Tibial nerve (tissue), 4 donors: ENCODE measurements at regions not wholly inside any gene's neighbourhood (a gene's known extent, or its start where the extent isn't known, plus 50 kb on each side); places are given as distances from the start of the nearest gene placed in this dataset.

Source experiments
- DNase-seq, 2 donors: peaks; one replicate each; pipeline ENCODE4 v3.0.0-alpha.2; 2019; ENCODE audit warnings: low spot score in 2 of 2
- H3K27ac ChIP-seq, 4 donors: fragments of 200-600 bp; sonication (generic) in 3 of 4; one replicate each; pipeline ENCODE4 v1.5.1; 2017 to 2019; ENCODE audit warnings: mild to moderate bottlenecking in 1 of 4
- H3K27me3 ChIP-seq, 2 donors: fragments of 200-600 bp; sonication (generic) in 1 of 2; one replicate each; pipeline versions ENCODE4 v1.5.1 to v1.6.0; 2017 to 2019
- H3K36me3 ChIP-seq, 3 donors: fragments of 200-600 bp; sonication (generic); one replicate each; pipeline ENCODE4 v1.5.1; 2018 to 2019
- H3K4me1 ChIP-seq, 4 donors: fragments of 200-600 bp; sonication (generic) in 3 of 4; one replicate each; pipeline ENCODE4 v1.5.1; 2017 to 2019
- H3K4me3 ChIP-seq, 4 donors: fragments of 200-600 bp; sonication (generic) in 3 of 4; one replicate each; pipeline ENCODE4 v1.5.1; 2017 to 2019; ENCODE audit warnings: mild to moderate bottlenecking in 1 of 4, moderate library complexity in 1 of 4
- H3K9me3 ChIP-seq, 4 donors: fragments of 200-600 bp; sonication (generic) in 3 of 4; one replicate each; pipeline ENCODE4 v1.5.1; 2017 to 2019
- EP300 ChIP-seq, 2 donors: sonication (generic); formaldehyde crosslinking; IDR thresholded peaks; one replicate each; pipeline ENCODE4 v1.6.1; 2017; ENCODE audit warnings: antibody characterized with exemption in 2 of 2, mild to moderate bottlenecking in 1 of 2
- POLR2A ChIP-seq, 2 donors: fragments of 450-650 bp; IDR thresholded peaks; one replicate each; pipeline ENCODE4 v1.6.1; 2017; ENCODE audit warnings: antibody characterized with exemption in 2 of 2, mild to moderate bottlenecking in 2 of 2, moderate library complexity in 2 of 2
- WGBS, 2 donors: methylation state at CpG; one replicate each; pipeline ENCODE4 v1.1.5; 2018; 5-methylcytosine and 5-hydroxymethylcytosine counted together
- TF ChIP-seq, protein P1 (sequence below), 5 experiments: fragments of 200-600 bp in 3 of 5; fragments of 450-650 bp in 2 of 5; sonication (generic) in 3 of 5; IDR thresholded peaks; one replicate each; pipeline ENCODE4 v1.5.1; 2016 to 2019; ENCODE audit warnings: antibody characterized with exemption in 5 of 5, mild to moderate bottlenecking in 3 of 5, moderate library complexity in 2 of 5

DNA sequence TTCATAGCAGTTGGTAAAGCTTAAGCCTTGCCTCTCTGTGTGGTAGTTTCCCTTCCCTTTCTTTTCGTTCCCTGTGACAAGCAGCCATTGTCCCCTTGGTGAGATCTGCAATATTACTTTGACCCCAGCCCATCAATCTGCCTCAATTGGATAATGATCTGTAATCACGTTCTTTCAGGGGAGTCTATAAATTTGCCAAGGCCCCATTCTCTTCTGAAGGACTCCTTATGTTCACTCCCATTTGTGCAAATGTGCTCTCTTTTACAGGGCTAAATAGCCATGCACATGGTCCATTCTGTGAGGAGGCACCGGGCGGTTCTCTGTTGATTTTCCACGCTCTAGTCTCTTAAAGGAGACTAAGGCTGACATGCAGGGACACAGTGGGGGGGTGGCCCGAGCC is 660.4 kb upstream of the SLC35B3 start:
- 41 to 50% methylated on average over 6 of the region's 6 CpGs for WGBS, 2 donors

DNA sequence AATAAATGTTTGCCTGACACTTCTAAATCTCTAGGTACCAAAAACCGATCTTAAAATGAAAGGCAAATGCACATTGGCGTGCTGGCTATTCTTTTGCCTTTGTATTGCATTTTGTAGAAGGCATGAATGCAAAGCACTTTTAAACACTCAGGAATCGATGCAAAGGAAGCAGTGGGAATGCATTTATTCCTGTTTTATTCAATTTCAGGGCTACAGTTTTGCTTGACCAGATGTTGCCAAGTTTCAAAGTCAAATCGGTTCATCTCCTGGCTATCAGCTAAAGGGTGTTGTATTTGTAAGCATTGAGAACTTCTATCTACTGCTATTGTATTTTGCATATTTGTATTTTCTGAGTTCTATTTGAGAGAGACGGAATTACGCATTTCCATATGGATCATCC is 659.8 kb upstream of the SLC35B3 start:
- H3K36me3 ChIP-seq = no peaks in the 10 kb centered on the region
- H3K9me3 ChIP-seq = no peaks in the 10 kb centered on the region
- no peaks in the 10 kb centered on the region for H3K27me3 ChIP-seq
- H3K4me3 ChIP-seq = no peak overlapping the region
- no peak for TF ChIP-seq EP300 (IDR thresholded peaks at IDR 0.05)
- TF ChIP-seq, protein P1, sequence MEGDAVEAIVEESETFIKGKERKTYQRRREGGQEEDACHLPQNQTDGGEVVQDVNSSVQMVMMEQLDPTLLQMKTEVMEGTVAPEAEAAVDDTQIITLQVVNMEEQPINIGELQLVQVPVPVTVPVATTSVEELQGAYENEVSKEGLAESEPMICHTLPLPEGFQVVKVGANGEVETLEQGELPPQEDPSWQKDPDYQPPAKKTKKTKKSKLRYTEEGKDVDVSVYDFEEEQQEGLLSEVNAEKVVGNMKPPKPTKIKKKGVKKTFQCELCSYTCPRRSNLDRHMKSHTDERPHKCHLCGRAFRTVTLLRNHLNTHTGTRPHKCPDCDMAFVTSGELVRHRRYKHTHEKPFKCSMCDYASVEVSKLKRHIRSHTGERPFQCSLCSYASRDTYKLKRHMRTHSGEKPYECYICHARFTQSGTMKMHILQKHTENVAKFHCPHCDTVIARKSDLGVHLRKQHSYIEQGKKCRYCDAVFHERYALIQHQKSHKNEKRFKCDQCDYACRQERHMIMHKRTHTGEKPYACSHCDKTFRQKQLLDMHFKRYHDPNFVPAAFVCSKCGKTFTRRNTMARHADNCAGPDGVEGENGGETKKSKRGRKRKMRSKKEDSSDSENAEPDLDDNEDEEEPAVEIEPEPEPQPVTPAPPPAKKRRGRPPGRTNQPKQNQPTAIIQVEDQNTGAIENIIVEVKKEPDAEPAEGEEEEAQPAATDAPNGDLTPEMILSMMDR (IDR thresholded peaks at IDR 0.05) = no peak
- no peak for TF ChIP-seq POLR2A (IDR thresholded peaks at IDR 0.05)
- WGBS, 2 donors = 80 to 81% methylated on average over 6 of the region's 6 CpGs
- H3K27ac ChIP-seq = no peak overlapping the region
- no peak for DNase-seq
- no peaks in the 10 kb centered on the region for H3K4me1 ChIP-seq

More for the DNA sequence above, 660.4 kb upstream of the SLC35B3 start:
- Histone ChIP-seq H3K4me1 (no peaks in the 10 kb centered on the region), H3K36me3 (no peaks in the 10 kb centered on the region), H3K9me3 (no peaks in the 10 kb centered on the region), H3K27me3 (no peaks in the 10 kb centered on the region), H3K4me3 (no peak overlapping the region), H3K27ac (no peak overlapping the region)
- TF ChIP-seq, protein P1 (IDR thresholded peaks at IDR 0.05) = no peak
- DNase-seq = no peak

DNA sequence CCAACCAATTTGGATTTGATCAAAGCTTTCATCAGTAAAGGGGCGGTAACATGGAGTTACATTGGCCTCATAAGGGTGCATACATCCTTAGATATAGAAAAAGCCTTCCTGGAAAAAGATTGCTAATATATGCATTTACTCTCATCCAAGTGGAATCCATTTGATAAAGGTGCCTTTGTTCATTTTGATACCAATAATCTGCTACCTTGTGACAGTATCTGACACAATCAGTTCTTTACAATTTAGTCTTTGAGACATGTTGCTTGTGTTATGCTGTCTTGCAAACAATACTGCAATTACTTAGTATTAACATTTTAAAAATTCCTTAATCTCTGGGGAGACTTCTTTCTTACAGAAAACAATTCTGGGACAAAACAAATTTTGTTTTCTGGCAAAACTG is 654.4 kb upstream of the SLC35B3 start:
- WGBS, 2 donors = 89% methylated on average over 1 of the region's 1 CpG
- Histone ChIP-seq H3K4me3 (no peak overlapping the region), H3K27me3 (no peaks in the 10 kb centered on the region), H3K36me3 (no peaks in the 10 kb centered on the region), H3K4me1 (peaks cover 0 to 5% (median 2%) of the 10 kb centered on the region in 4 donors), H3K9me3 (no peaks in the 10 kb centered on the region), H3K27ac (peak overlapping the region in 1 of 4 donors; percentile 25)
- TF ChIP-seq EP300 (IDR thresholded peaks at IDR 0.05) (no peak), POLR2A (IDR thresholded peaks at IDR 0.05) (no peak)
- no peak for DNase-seq

DNA sequence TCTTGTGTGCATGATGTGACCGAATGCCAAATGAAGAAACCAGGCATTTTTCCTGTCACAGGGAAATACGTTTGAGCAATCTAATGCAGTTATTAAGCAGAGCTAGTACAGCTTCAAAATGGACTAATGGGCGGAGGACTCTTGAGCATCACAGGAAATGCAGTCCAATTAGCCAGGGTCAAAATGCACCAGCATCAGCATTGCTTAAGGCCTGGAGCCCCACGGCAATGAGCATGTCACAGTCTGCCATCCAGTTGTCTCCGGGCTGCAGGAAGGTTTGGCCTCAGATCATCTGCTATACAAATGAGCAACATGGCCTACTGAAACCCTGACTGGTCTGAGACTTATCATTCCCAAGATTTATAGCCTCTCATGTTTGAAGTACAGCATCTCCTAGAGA is 652.1 kb upstream of the SLC35B3 start:
- Histone ChIP-seq H3K27me3 (no peaks in the 10 kb centered on the region), H3K9me3 (no peaks in the 10 kb centered on the region), H3K4me3 (no peak overlapping the region), H3K36me3 (no peaks in the 10 kb centered on the region), H3K4me1 (peaks cover 0 to 5% (median 2%) of the 10 kb centered on the region in 4 donors), H3K27ac (peak overlapping the region in 1 of 4 donors; percentile 78)
- no peak for DNase-seq
- no peak for TF ChIP-seq POLR2A (IDR thresholded peaks at IDR 0.05)
- TF ChIP-seq, protein P1 (IDR thresholded peaks at IDR 0.05) = no peak
- no peak for TF ChIP-seq EP300 (IDR thresholded peaks at IDR 0.05)
- 87 to 88% methylated on average over 5 of the region's 5 CpGs for WGBS, 2 donors

DNA sequence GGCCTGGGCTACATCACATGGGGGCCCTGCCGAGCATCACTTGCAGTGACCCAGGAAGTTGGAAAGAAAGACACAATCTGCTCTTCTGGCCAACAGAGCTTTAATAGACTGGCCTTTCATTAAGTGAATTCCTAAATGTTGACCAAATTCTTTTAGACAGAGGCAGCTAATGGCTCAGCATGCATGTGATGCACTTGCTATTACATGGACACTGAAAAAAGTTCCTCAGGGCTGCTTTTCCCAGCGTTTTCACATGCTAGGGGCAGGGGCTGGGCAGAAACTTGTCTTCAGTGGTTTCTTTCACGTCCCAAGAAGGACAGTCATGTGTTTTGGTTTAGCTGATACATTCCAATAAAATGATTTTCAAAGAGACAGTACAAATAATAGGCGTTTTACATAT is 651.0 kb upstream of the SLC35B3 start:
- Histone ChIP-seq H3K27ac (peak overlapping the region in 2 of 4 donors; percentile 50 to 78), H3K27me3 (no peaks in the 10 kb centered on the region), H3K9me3 (no peaks in the 10 kb centered on the region), H3K4me3 (no peak overlapping the region), H3K36me3 (no peaks in the 10 kb centered on the region), H3K4me1 (peaks cover 0 to 5% (median 2%) of the 10 kb centered on the region in 4 donors)
- DNase-seq = no peak
- TF ChIP-seq EP300 (IDR thresholded peaks at IDR 0.05) (peak in 1 of 2 donors; percentile 44), POLR2A (IDR thresholded peaks at IDR 0.05) (no peak)
- 29 to 32% methylated on average over 4 of the region's 4 CpGs for WGBS, 2 donors

DNA sequence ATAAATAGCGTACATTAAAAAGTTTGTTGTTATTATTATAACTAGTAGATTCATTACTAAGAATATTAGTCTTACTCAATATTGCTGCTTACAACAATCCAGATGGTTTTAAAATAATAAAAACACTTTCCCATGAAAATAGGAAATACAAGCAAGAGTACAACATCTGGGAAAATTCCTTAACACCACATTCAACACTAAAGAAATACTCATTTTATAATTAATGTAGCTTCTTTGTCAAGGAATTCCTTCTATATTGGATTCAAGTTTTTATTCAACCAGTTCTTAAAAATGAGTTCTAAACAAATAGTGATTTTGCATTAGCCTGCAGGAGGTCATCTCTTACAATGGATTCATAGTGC is 650.3 kb upstream of the SLC35B3 start:
- peak overlapping the region in 1 of 4 donors; percentile 41 for H3K27ac ChIP-seq
- peaks cover 0 to 5% (median 2%) of the 10 kb centered on the region in 4 donors for H3K4me1 ChIP-seq
- no peaks in the 10 kb centered on the region for H3K9me3 ChIP-seq
- no peaks in the 10 kb centered on the region for H3K36me3 ChIP-seq
- 82 to 86% methylated on average over 1 of the region's 1 CpG for WGBS, 2 donors
- no peak for DNase-seq
- no peaks in the 10 kb centered on the region for H3K27me3 ChIP-seq
- H3K4me3 ChIP-seq = no peak overlapping the region
- TF ChIP-seq, protein P1 (IDR thresholded peaks at IDR 0.05) = no peak
- TF ChIP-seq POLR2A (IDR thresholded peaks at IDR 0.05) = no peak
- no peak for TF ChIP-seq EP300 (IDR thresholded peaks at IDR 0.05)
